Skeletal muscle tissue (tissue), 3 donors: ENCODE measurements at regions not wholly inside any gene's neighbourhood (a gene's known extent, or its start where the extent isn't known, plus 50 kb on each side); places are given as distances from the start of the nearest gene placed in this dataset.
"Not testable (repeated sequence)": the region's sequence is repeated elsewhere in the genome, so short reads cannot be mapped to it uniquely, and the experiment has no call there.

Experiments
- H3K27ac ChIP-seq: one replicate; pipeline ENCODE4 v1.7.0; 2013; ENCODE audit warnings: mild to moderate bottlenecking, low read depth, low read length, inconsistent platforms
- H3K27me3 ChIP-seq, 3 donors: one replicate each; pipeline ENCODE4 v1.7.0; 2013; ENCODE audit warnings: low read length in 3 of 3; ENCODE audit not compliant: control insufficient read depth in 3 of 3, insufficient read depth in 3 of 3
- H3K36me3 ChIP-seq, 3 donors: one replicate each; pipeline ENCODE4 v1.7.0; 2013; ENCODE audit warnings: low read length in 3 of 3; ENCODE audit not compliant: control insufficient read depth in 3 of 3, insufficient read depth in 3 of 3
- H3K4me1 ChIP-seq, 3 donors: one replicate each; pipeline ENCODE4 v1.7.0; 2013; ENCODE audit warnings: low read length in 3 of 3, mild to moderate bottlenecking in 3 of 3; ENCODE audit not compliant: control insufficient read depth in 3 of 3, insufficient read depth in 3 of 3
- H3K4me3 ChIP-seq, 3 donors: one replicate each; pipeline ENCODE4 v1.7.0; 2013; ENCODE audit warnings: low read length in 3 of 3
- H3K9ac ChIP-seq, 3 donors: one replicate each; pipeline ENCODE4 v1.7.0; 2013; ENCODE audit warnings: low read length in 3 of 3, mild to moderate bottlenecking in 3 of 3, moderate library complexity in 2 of 3, low read depth in 1 of 3
- H3K9me3 ChIP-seq, 3 donors: one replicate each; pipeline ENCODE4 v1.7.0; 2013; ENCODE audit warnings: low read length in 3 of 3; ENCODE audit not compliant: control insufficient read depth in 3 of 3
- donor health status: Osteomylitis.

- H3K27ac ChIP-seq: no peak overlapping the region
- H3K9ac ChIP-seq: no peak overlapping the region
- H3K4me3 ChIP-seq: no peak overlapping the region
- H3K9me3 ChIP-seq: no peaks in the 10 kb centered on the region
- peaks cover 11 to 15% (median 14%) of the 10 kb centered on the region in 3 donors for H3K4me1 ChIP-seq
- no peaks in the 10 kb centered on the region for H3K27me3 ChIP-seq
- no peaks in the 10 kb centered on the region for H3K36me3 ChIP-seq
Observed at GRCh38 chr7:152521420-152522337, 85.9 kb upstream of the KMT2C start.

GRCh38 chr7:152520861-152521302 is 85.1 kb upstream of the KMT2C start:
- H3K4me3 ChIP-seq: no peak overlapping the region
- no peak overlapping the region for H3K27ac ChIP-seq
- H3K9ac ChIP-seq: no peak overlapping the region
- H3K27me3 ChIP-seq: no peaks in the 10 kb centered on the region
- no peaks in the 10 kb centered on the region for H3K36me3 ChIP-seq
- H3K4me1 ChIP-seq: peaks cover 11 to 15% (median 14%) of the 10 kb centered on the region in 3 donors
- no peaks in the 10 kb centered on the region for H3K9me3 ChIP-seq

GRCh38 chr7:152519290-152519689 is 83.5 kb upstream of the KMT2C start:
- H3K9ac ChIP-seq: no peak overlapping the region
- no peaks in the 10 kb centered on the region for H3K36me3 ChIP-seq
- H3K4me1 ChIP-seq: peaks cover 11 to 15% (median 14%) of the 10 kb centered on the region in 3 donors
- no peak overlapping the region for H3K4me3 ChIP-seq
- H3K9me3 ChIP-seq: no peaks in the 10 kb centered on the region
- no peak overlapping the region for H3K27ac ChIP-seq
- no peaks in the 10 kb centered on the region for H3K27me3 ChIP-seq

- H3K27me3 ChIP-seq: no peaks in the 10 kb centered on the region
- H3K27ac ChIP-seq: no peak overlapping the region
- no peaks in the 10 kb centered on the region for H3K9me3 ChIP-seq
- no peak overlapping the region for H3K9ac ChIP-seq
- no peaks in the 10 kb centered on the region for H3K4me1 ChIP-seq
- H3K36me3 ChIP-seq: no peaks in the 10 kb centered on the region
- no peak overlapping the region for H3K4me3 ChIP-seq
Observed at GRCh38 chr7:152516216-152516615, 80.4 kb upstream of the KMT2C start.

- not testable (repeated sequence) for H3K9me3 ChIP-seq, H3K9ac ChIP-seq, H3K4me3 ChIP-seq, H3K4me1 ChIP-seq, H3K27ac ChIP-seq, H3K36me3 ChIP-seq, H3K27me3 ChIP-seq
Observed at GRCh38 chr7:152515266-152515950, 79.6 kb upstream of the KMT2C start.

- no peak overlapping the region for H3K27ac ChIP-seq
- no peaks in the 10 kb centered on the region for H3K36me3 ChIP-seq
- no peaks in the 10 kb centered on the region for H3K9me3 ChIP-seq
- no peak overlapping the region for H3K9ac ChIP-seq
- no peaks in the 10 kb centered on the region for H3K27me3 ChIP-seq
- H3K4me1 ChIP-seq: no peaks in the 10 kb centered on the region
- H3K4me3 ChIP-seq: no peak overlapping the region
Observed at GRCh38 chr7:152514771-152515105, 78.9 kb upstream of the KMT2C start.

GRCh38 chr7:152513861-152514770 is 78.3 kb upstream of the KMT2C start:
- H3K9me3 ChIP-seq: no peaks in the 10 kb centered on the region
- no peaks in the 10 kb centered on the region for H3K27me3 ChIP-seq
- H3K27ac ChIP-seq: no peak overlapping the region
- no peaks in the 10 kb centered on the region for H3K4me1 ChIP-seq
- no peak overlapping the region for H3K4me3 ChIP-seq
- H3K9ac ChIP-seq: no peak overlapping the region
- H3K36me3 ChIP-seq: no peaks in the 10 kb centered on the region

- Histone ChIP-seq H3K27me3 (no peaks in the 10 kb centered on the region), H3K4me3 (no peak overlapping the region), H3K9me3 (no peaks in the 10 kb centered on the region), H3K36me3 (no peaks in the 10 kb centered on the region), H3K4me1 (no peaks in the 10 kb centered on the region), H3K9ac (no peak overlapping the region), H3K27ac (no peak overlapping the region)
Observed at GRCh38 chr7:152512706-152513105, 76.9 kb upstream of the KMT2C start.

GRCh38 chr7:152511736-152512135 is 75.9 kb upstream of the KMT2C start:
- Histone ChIP-seq H3K4me1 (no peaks in the 10 kb centered on the region), H3K4me3 (no peak overlapping the region), H3K9me3 (no peaks in the 10 kb centered on the region), H3K36me3 (no peaks in the 10 kb centered on the region), H3K27me3 (no peaks in the 10 kb centered on the region), H3K27ac (no peak overlapping the region), H3K9ac (no peak overlapping the region)
